NCI-H2107 treated with DMSO at 0.1 percent for 48 hours (cell line): ENCODE measurements at regions not wholly inside any gene's neighbourhood (a gene's known extent, or its start where the extent isn't known, plus 50 kb on each side); places are given as distances from the start of the nearest gene placed in this dataset.
"Not testable (repeated sequence)": the region's sequence is repeated elsewhere in the genome, so short reads cannot be mapped to it uniquely, and the experiment has no call there.

Source experiments
- DNase-seq: peaks from one replicate; lab custom pipeline; 2025; ENCODE audit not compliant: unreplicated experiment; lab: John Stamatoyannopoulos, UW

- DNase-seq, result not testable (repeated sequence)
Observed at GRCh38 chr12:83427586-83428136, 741.0 kb downstream of the TMTC2 start.

- no peak for DNase-seq
Observed at GRCh38 chr12:83414981-83415380, 728.3 kb downstream of the TMTC2 start.

- no peak for DNase-seq
Observed at GRCh38 chr12:83408851-83409250, 722.1 kb downstream of the TMTC2 start.

GRCh38 chr12:83408146-83408545 is 721.4 kb downstream of the TMTC2 start:
- DNase-seq, result no peak

GRCh38 chr12:83404521-83404920 is 717.8 kb downstream of the TMTC2 start:
- no peak for DNase-seq

- no peak for DNase-seq
Observed at GRCh38 chr12:83390186-83390585, 703.5 kb downstream of the TMTC2 start.

- DNase-seq, result peak; percentile 49
Observed at GRCh38 chr12:83389237-83389996, 702.7 kb downstream of the TMTC2 start.

GRCh38 chr12:83388551-83388950 is 701.8 kb downstream of the TMTC2 start:
- no peak for DNase-seq

- no peak for DNase-seq
Observed at GRCh38 chr12:83386527-83387264, 700.0 kb downstream of the TMTC2 start.

- DNase-seq, result no peak
Observed at GRCh38 chr12:83378186-83378727, 691.6 kb downstream of the TMTC2 start.

GRCh38 chr12:83365317-83365716 is 678.6 kb downstream of the TMTC2 start:
- no peak for DNase-seq

- DNase-seq, result no peak
Observed at GRCh38 chr12:83361475-83361874, 674.8 kb downstream of the TMTC2 start.

- no peak for DNase-seq
Observed at GRCh38 chr12:83361071-83361470, 674.4 kb downstream of the TMTC2 start.

GRCh38 chr12:83349907-83350611 is 663.4 kb downstream of the TMTC2 start:
- no peak for DNase-seq

GRCh38 chr12:83346333-83346732 is 659.6 kb downstream of the TMTC2 start:
- DNase-seq, result no peak

GRCh38 chr12:83343767-83344166 is 657.1 kb downstream of the TMTC2 start:
- DNase-seq, result no peak

- DNase-seq, result no peak
Observed at GRCh38 chr12:83335748-83336147, 649.0 kb downstream of the TMTC2 start.

GRCh38 chr12:83326666-83327065 is 640.0 kb downstream of the TMTC2 start:
- no peak for DNase-seq

GRCh38 chr12:83323866-83324265 is 637.2 kb downstream of the TMTC2 start:
- no peak for DNase-seq

- DNase-seq, result no peak
Observed at GRCh38 chr12:83322809-83323208, 636.1 kb downstream of the TMTC2 start.

- DNase-seq, result no peak
Observed at GRCh38 chr12:83321971-83322370, 635.3 kb downstream of the TMTC2 start.
